Amniotic stem cell (primary cell): ENCODE measurements at regions not wholly inside any gene's neighbourhood (a gene's known extent, or its start where the extent isn't known, plus 50 kb on each side); places are given as distances from the start of the nearest gene placed in this dataset.
"Not testable (repeated sequence)": the region's sequence is repeated elsewhere in the genome, so short reads cannot be mapped to it uniquely, and the experiment has no call there.

ENCODE experiments used
- DNase-seq: peaks from one replicate; lab custom pipeline; 2025; lab: John Stamatoyannopoulos, UW

- DNase-seq, result no peak
These were observed 160.3 kb upstream of the NEBL start for GRCh38 chr10:21057436-21057835.

GRCh38 chr10:21056461-21056860 lies 159.3 kb upstream of the NEBL start:
- no peak for DNase-seq

GRCh38 chr10:21055339-21056135 lies 158.4 kb upstream of the NEBL start:
- no peak for DNase-seq

GRCh38 chr10:21053953-21054690 lies 157.0 kb upstream of the NEBL start:
- DNase-seq, result no peak

- DNase-seq, result no peak
These were observed 155.6 kb upstream of the NEBL start for GRCh38 chr10:21052709-21053104.

GRCh38 chr10:21052072-21052708 lies 155.1 kb upstream of the NEBL start:
- no peak for DNase-seq

- no peak for DNase-seq
These were observed 152.4 kb upstream of the NEBL start for GRCh38 chr10:21049482-21049881.

GRCh38 chr10:21048068-21048467 lies 151.0 kb upstream of the NEBL start:
- DNase-seq, result no peak

- DNase-seq, result no peak
These were observed 150.4 kb upstream of the NEBL start for GRCh38 chr10:21047511-21047910.

- no peak for DNase-seq
These were observed 150.0 kb upstream of the NEBL start for GRCh38 chr10:21047096-21047495.

- DNase-seq, result no peak
These were observed 145.9 kb upstream of the NEBL start for GRCh38 chr10:21043044-21043443.

GRCh38 chr10:21042536-21042935 lies 145.4 kb upstream of the NEBL start:
- no peak for DNase-seq

- no peak for DNase-seq
These were observed 144.8 kb upstream of the NEBL start for GRCh38 chr10:21041763-21042458.

- DNase-seq, result no peak
These were observed 142.6 kb upstream of the NEBL start for GRCh38 chr10:21039721-21040120.

GRCh38 chr10:21036757-21037156 lies 139.6 kb upstream of the NEBL start:
- DNase-seq, result no peak

- not testable (repeated sequence) for DNase-seq
These were observed 137.7 kb upstream of the NEBL start for GRCh38 chr10:21034770-21035169.

GRCh38 chr10:21034241-21034640 lies 137.1 kb upstream of the NEBL start:
- DNase-seq, result no peak

GRCh38 chr10:21032587-21033319 lies 135.6 kb upstream of the NEBL start:
- no peak for DNase-seq

- no peak for DNase-seq
These were observed 134.2 kb upstream of the NEBL start for GRCh38 chr10:21031232-21031795.

- DNase-seq, result no peak
These were observed 133.0 kb upstream of the NEBL start for GRCh38 chr10:21030091-21030490.

- no peak for DNase-seq
These were observed 125.7 kb upstream of the NEBL start for GRCh38 chr10:21022821-21023220.
